Nephron (organoid): ENCODE measurements at regions not wholly inside any gene's neighbourhood (a gene's known extent, or its start where the extent isn't known, plus 50 kb on each side); places are given as distances from the start of the nearest gene placed in this dataset.

Source experiments
- H3K27ac Mint-ChIP-seq, 3 experiments: 2 replicates each; pipeline ENCODE4 v1.8.0; 2020; ENCODE audit warnings: mixed read lengths in 3 of 3, mild to moderate bottlenecking in 2 of 3, moderate library complexity in 1 of 3
- H3K27me3 Mint-ChIP-seq: 2 replicates; pipeline ENCODE4 v1.8.0; 2021; ENCODE audit warnings: low read depth, mild to moderate bottlenecking, moderate library complexity, mixed read lengths
- H3K36me3 Mint-ChIP-seq: 2 replicates; pipeline ENCODE4 v1.8.0; 2020; ENCODE audit warnings: low read depth, mixed read lengths
- H3K4me1 Mint-ChIP-seq: 2 replicates; pipeline ENCODE4 v1.8.0; 2020; ENCODE audit warnings: mixed read lengths
- H3K4me3 Mint-ChIP-seq, 3 experiments: 2 replicates each; pipeline ENCODE4 v1.8.0; 2020; ENCODE audit warnings: mild to moderate bottlenecking in 3 of 3, mixed read lengths in 3 of 3, moderate library complexity in 2 of 3
- H3K9me3 Mint-ChIP-seq: 2 replicates; pipeline ENCODE4 v1.8.0; 2020; ENCODE audit warnings: mixed read lengths
- CTCF ChIP-seq, 3 experiments: fragments of 200-600 bp; sonication (generic); IDR thresholded peaks; one replicate each; pipeline ENCODE4 v1.5.0; 2021; ENCODE audit warnings: antibody characterized with exemption in 3 of 3; ENCODE audit not compliant: unreplicated experiment in 3 of 3

- H3K27ac Mint-ChIP-seq: no peak overlapping the region
- TF ChIP-seq CTCF (IDR thresholded peaks at IDR 0.05; ENCODE audit: unreplicated experiment in 3 of 3): no peak
- no peaks in the 10 kb centered on the region for H3K36me3 Mint-ChIP-seq
Observed at GRCh38 chr2:120656273-120656950, 79.3 kb upstream of the GLI2 start.

GRCh38 chr2:120658042-120658769 lies 77.5 kb upstream of the GLI2 start:
- H3K4me3 Mint-ChIP-seq: no peak overlapping the region
- peaks cover 15% of the 10 kb centered on the region for H3K4me1 Mint-ChIP-seq
- TF ChIP-seq CTCF (IDR thresholded peaks at IDR 0.05; ENCODE audit: unreplicated experiment in 3 of 3): no peak
- peaks cover 38% of the 10 kb centered on the region for H3K27me3 Mint-ChIP-seq
- peaks cover 18% of the 10 kb centered on the region for H3K9me3 Mint-ChIP-seq
- H3K27ac Mint-ChIP-seq: no peak overlapping the region
- H3K36me3 Mint-ChIP-seq: no peaks in the 10 kb centered on the region

More at GRCh38 chr2:120656273-120656950, 79.3 kb upstream of the GLI2 start:
- peaks cover 20% of the 10 kb centered on the region for H3K9me3 Mint-ChIP-seq
- H3K4me1 Mint-ChIP-seq: peaks cover 10% of the 10 kb centered on the region
- peaks cover 28% of the 10 kb centered on the region for H3K27me3 Mint-ChIP-seq
- H3K4me3 Mint-ChIP-seq: no peak overlapping the region

- peaks cover 15% of the 10 kb centered on the region for H3K4me1 Mint-ChIP-seq
- peaks cover 17% of the 10 kb centered on the region for H3K9me3 Mint-ChIP-seq
- H3K27me3 Mint-ChIP-seq: peaks cover 37% of the 10 kb centered on the region
Observed at GRCh38 chr2:120658770-120659158, 76.9 kb upstream of the GLI2 start.

GRCh38 chr2:120659275-120659977 lies 76.2 kb upstream of the GLI2 start:
- H3K4me1 Mint-ChIP-seq: peaks cover 15% of the 10 kb centered on the region
- peaks cover 20% of the 10 kb centered on the region for H3K9me3 Mint-ChIP-seq
- H3K27me3 Mint-ChIP-seq: peaks cover 33% of the 10 kb centered on the region
- H3K27ac Mint-ChIP-seq: no peak overlapping the region
- TF ChIP-seq CTCF (IDR thresholded peaks at IDR 0.05; ENCODE audit: unreplicated experiment in 3 of 3): no peak
- no peak overlapping the region for H3K4me3 Mint-ChIP-seq
- no peaks in the 10 kb centered on the region for H3K36me3 Mint-ChIP-seq

More at GRCh38 chr2:120658770-120659158, 76.9 kb upstream of the GLI2 start:
- Mint-ChIP-seq H3K36me3 (no peaks in the 10 kb centered on the region), H3K27ac (no peak overlapping the region), H3K4me3 (no peak overlapping the region)
- no peak for TF ChIP-seq CTCF (IDR thresholded peaks at IDR 0.05; ENCODE audit: unreplicated experiment in 3 of 3)

GRCh38 chr2:120660056-120660694 lies 75.5 kb upstream of the GLI2 start:
- peaks cover 27% of the 10 kb centered on the region for H3K9me3 Mint-ChIP-seq
- H3K27me3 Mint-ChIP-seq: peaks cover 35% of the 10 kb centered on the region
- no peaks in the 10 kb centered on the region for H3K36me3 Mint-ChIP-seq
- TF ChIP-seq CTCF (IDR thresholded peaks at IDR 0.05; ENCODE audit: unreplicated experiment in 3 of 3): no peak
- H3K4me3 Mint-ChIP-seq: no peak overlapping the region
- peaks cover 15% of the 10 kb centered on the region for H3K4me1 Mint-ChIP-seq
- H3K27ac Mint-ChIP-seq: no peak overlapping the region
